Lung (tissue), 11 donors: ENCODE measurements at regions not wholly inside any gene's neighbourhood (a gene's known extent, or its start where the extent isn't known, plus 50 kb on each side); places are given as distances from the start of the nearest gene placed in this dataset.
"Not testable (repeated sequence)": the region's sequence is repeated elsewhere in the genome, so short reads cannot be mapped to it uniquely, and the experiment has no call there.

Experiments used
- ATAC-seq: fragments of 200-7000 bp; cut with Tn5 transposase; one replicate; pipeline ENCODE4 v1.9.1; 2020; ENCODE audit warnings: moderate number of reproducible peaks; ENCODE audit not compliant: insufficient read depth, low FRiP score
- DNase-seq, 3 donors: peaks; one replicate each; pipeline ENCODE4 v3.0.0-alpha.2; 2013 to 2017
- H3K27ac ChIP-seq, 2 donors: one replicate each; pipeline ENCODE4 v1.5.1; 2013; ENCODE audit warnings: mild to moderate bottlenecking in 2 of 2, moderate library complexity in 2 of 2, control low read depth in 1 of 2, inconsistent platforms in 1 of 2, low read depth in 1 of 2, low read length in 1 of 2
- H3K27me3 ChIP-seq, 3 donors: one replicate each; pipeline ENCODE4 v1.5.1; 2013; ENCODE audit warnings: low read length in 2 of 3; ENCODE audit not compliant: control insufficient read depth in 3 of 3, insufficient read depth in 3 of 3
- H3K36me3 ChIP-seq, 4 donors: one replicate each; pipeline ENCODE4 v1.5.1; 2013; ENCODE audit warnings: low read length in 4 of 4, mild to moderate bottlenecking in 1 of 4, moderate library complexity in 1 of 4; ENCODE audit not compliant: control insufficient read depth in 4 of 4, insufficient read depth in 4 of 4
- H3K4me1 ChIP-seq, 5 donors: one replicate each; pipeline ENCODE4 v1.5.1; 2013; ENCODE audit warnings: low read length in 5 of 5, mild to moderate bottlenecking in 2 of 5, moderate library complexity in 1 of 5; ENCODE audit not compliant: control insufficient read depth in 5 of 5, insufficient read depth in 5 of 5
- H3K4me3 ChIP-seq: one replicate; pipeline ENCODE4 v1.5.1; 2013; ENCODE audit warnings: mild to moderate bottlenecking, control low read depth, moderate library complexity
- H3K9ac ChIP-seq, 2 donors: one replicate each; pipeline ENCODE4 v1.5.1; 2013; ENCODE audit warnings: low read length in 2 of 2, control low read depth in 1 of 2; ENCODE audit not compliant: insufficient read depth in 1 of 2
- H3K9me3 ChIP-seq, 4 donors: one replicate each; pipeline ENCODE4 v1.5.1; 2013; ENCODE audit warnings: low read length in 3 of 4, mild to moderate bottlenecking in 1 of 4, moderate library complexity in 1 of 4; ENCODE audit not compliant: control insufficient read depth in 4 of 4, insufficient read depth in 3 of 4
- CTCF ChIP-seq: IDR thresholded peaks from 2 replicates; pipeline ENCODE4 v1.5.1; 2012; ENCODE audit warnings: mild to moderate bottlenecking; ENCODE audit errors: control extremely low read depth, extremely low read depth
- WGBS, 2 donors: extraction: QIAGEN DNeasy Blood & Tissue Kit; methylation state at CpG; one replicate each; pipeline ENCODE4 v1.1.7; 2013; 5-methylcytosine and 5-hydroxymethylcytosine counted together
- donor health status: control.
- donor health status: control.
- donor health status: Bipolar disorder and iron deficiency.
- donor health status: healthy.
- donor health status: DM: yes; HTN: yes; CAD: no.

- DNase-seq, ATAC-seq, H3K27me3 ChIP-seq, H3K9me3 ChIP-seq, H3K36me3 ChIP-seq, H3K27ac ChIP-seq, H3K9ac ChIP-seq, H3K4me3 ChIP-seq, H3K4me1 ChIP-seq: not testable (repeated sequence)
- WGBS, 2 donors = 88 to 93% methylated on average over 6 of the region's 6 CpGs
These were observed 655.2 kb downstream of the TTLL7 start for GRCh38 chr1:83343767-83344166.

- H3K36me3 ChIP-seq, H3K4me3 ChIP-seq, H3K27ac ChIP-seq, DNase-seq, H3K27me3 ChIP-seq, H3K9me3 ChIP-seq, ATAC-seq, H3K4me1 ChIP-seq, H3K9ac ChIP-seq: not testable (repeated sequence)
These were observed 655.9 kb downstream of the TTLL7 start for GRCh38 chr1:83342995-83343394.

- H3K27me3 ChIP-seq, H3K9me3 ChIP-seq, H3K36me3 ChIP-seq, H3K4me1 ChIP-seq, DNase-seq, ATAC-seq, H3K9ac ChIP-seq, H3K27ac ChIP-seq, H3K4me3 ChIP-seq: not testable (repeated sequence)
- WGBS, 2 donors = no CpG with 5 or more reads among the region's 1 CpG
These were observed 666.6 kb downstream of the TTLL7 start for GRCh38 chr1:83332308-83332707.

GRCh38 chr1:83318366-83318765 lies 680.6 kb downstream of the TTLL7 start:
- H3K36me3 ChIP-seq = no peaks in the 10 kb centered on the region
- no peaks in the 10 kb centered on the region for H3K27me3 ChIP-seq
- no peaks in the 10 kb centered on the region for H3K9me3 ChIP-seq
- no peak overlapping the region for H3K4me3 ChIP-seq
- DNase-seq (no peak), ATAC-seq (no peak)
- no peaks in the 10 kb centered on the region for H3K4me1 ChIP-seq
- no peak overlapping the region for H3K27ac ChIP-seq
- no peak overlapping the region for H3K9ac ChIP-seq
- 88 to 92% methylated on average over 2 of the region's 2 CpGs for WGBS, 2 donors
- TF ChIP-seq CTCF = no peak

GRCh38 chr1:83315446-83315845 lies 683.5 kb downstream of the TTLL7 start:
- not testable (repeated sequence) for H3K9me3 ChIP-seq, DNase-seq, ATAC-seq, H3K27me3 ChIP-seq, H3K9ac ChIP-seq, H3K4me1 ChIP-seq, H3K27ac ChIP-seq, H3K36me3 ChIP-seq, H3K4me3 ChIP-seq
- 23 to 60% methylated on average over 1 of the region's 1 CpG for WGBS, 2 donors

GRCh38 chr1:83310161-83310560 lies 688.8 kb downstream of the TTLL7 start:
- not testable (repeated sequence) for DNase-seq, ATAC-seq, H3K27me3 ChIP-seq, H3K4me1 ChIP-seq, H3K36me3 ChIP-seq, H3K27ac ChIP-seq, H3K4me3 ChIP-seq, H3K9ac ChIP-seq, H3K9me3 ChIP-seq
- 96 to 100% methylated on average over 1 of the region's 1 CpG for WGBS, 2 donors

- not testable (repeated sequence) for H3K9ac ChIP-seq, H3K9me3 ChIP-seq, H3K27me3 ChIP-seq, DNase-seq, H3K4me3 ChIP-seq, ATAC-seq, H3K27ac ChIP-seq, H3K36me3 ChIP-seq, H3K4me1 ChIP-seq
- WGBS, 2 donors = 80 to 92% methylated on average over 2 of the region's 2 CpGs
These were observed 689.9 kb downstream of the TTLL7 start for GRCh38 chr1:83309035-83309434.

GRCh38 chr1:83306811-83307210 lies 692.1 kb downstream of the TTLL7 start:
- H3K4me3 ChIP-seq, H3K27me3 ChIP-seq, H3K36me3 ChIP-seq, H3K27ac ChIP-seq, H3K9ac ChIP-seq, ATAC-seq, H3K4me1 ChIP-seq, DNase-seq, H3K9me3 ChIP-seq: not testable (repeated sequence)
- 63 to 93% methylated on average over 2 of the region's 2 CpGs for WGBS, 2 donors
